ENCODE measurements at regions not wholly inside any gene's neighbourhood (a gene's known extent, or its start where the extent isn't known, plus 50 kb on each side); places are given as distances from the start of the nearest gene placed in this dataset.

- TF ChIP-seq CBFB (IDR thresholded peaks at IDR 0.05; ENCODE audit: low read depth) (no peak), SUPT20H (IDR thresholded peaks at IDR 0.05; ENCODE audit: borderline replicate concordance, control insufficient read depth, low read depth, low read length) (no peak), JUNB (IDR thresholded peaks at IDR 0.05) (no peak), SPI1 (IDR thresholded peaks at IDR 0.05; ENCODE audit: borderline replicate concordance, insufficient read depth, low read depth, low read length) (no peak), SUZ12 (IDR thresholded peaks at IDR 0.05; ENCODE audit: unreplicated experiment) (no peak), ZSCAN29 (IDR thresholded peaks at IDR 0.05) (no peak)
These were observed 288.0 kb downstream of the BMP7 start for GRCh38 chr20:56978475-56978874.
